A549 (cell line): ENCODE measurements at regions not wholly inside any gene's neighbourhood (a gene's known extent, or its start where the extent isn't known, plus 50 kb on each side); places are given as distances from the start of the nearest gene placed in this dataset.

Experiments used
- ATAC-seq, 2 experiments: fragments of 200-7000 bp in 1 of 2; fragments of >200 bp in 1 of 2; cut with Nextera tagmentation in 1 of 2; cut with Tn5 transposase in 1 of 2; 3 replicates each; pipeline versions ENCODE4 v1.8.0 to v1.9.1; 2018 to 2020; ENCODE audit warnings: mild to moderate bottlenecking in 1 of 2, moderate library complexity in 1 of 2
- CTCF ChIA-PET: fragments of 300-600 bp; sonication (Branson Sonifier 250); formaldehyde crosslinking; extraction: SDS; loops from one replicate; lab custom pipeline; 2021; ENCODE audit warnings: antibody characterized with exemption, inconsistent platforms; lab: Yijun Ruan, JAX
- POLR2A ChIA-PET: fragments of 350-600 bp; formaldehyde crosslinking; extraction: SDS; loops from one replicate; lab custom pipeline; 2021; ENCODE audit warnings: antibody characterized with exemption, inconsistent platforms; lab: Yijun Ruan, JAX
- DNase-seq, 2 experiments: peaks; one replicate each; pipeline versions ENCODE4 v3.0.0 to v3.0.0-alpha.2; 2011 to 2016; ENCODE audit warnings: low read depth in 1 of 2, low spot score in 1 of 2
- FAIRE-seq: peaks from 2 replicates; lab custom pipeline; 2011; peaks lifted over from hg19 to GRCh38; lab: Jason Lieb, UNC
- H3K27ac ChIP-seq, 2 experiments: fragments of >200 bp; sonication (Bioruptor Twin); formaldehyde crosslinking; 3 replicates each; pipeline ENCODE4 v1.5.1; 2016 to 2017
- H3K4me1 ChIP-seq: fragments of >200 bp; sonication (Bioruptor Twin); formaldehyde crosslinking; 3 replicates; pipeline ENCODE4 v1.6.1; 2016
- H3K4me2 ChIP-seq: fragments of >200 bp; sonication (Bioruptor Twin); formaldehyde crosslinking; 3 replicates; pipeline ENCODE4 v1.6.1; 2016
- H3K4me3 ChIP-seq: fragments of >200 bp; sonication (Bioruptor Twin); formaldehyde crosslinking; 3 replicates; pipeline ENCODE4 v1.5.1; 2016
- H3K9me3 ChIP-seq: fragments of >200 bp; sonication (Bioruptor Twin); formaldehyde crosslinking; 3 replicates; pipeline ENCODE4 v1.6.1; 2016
- CEBPB ChIP-seq, 2 experiments: fragments of >200 bp in 1 of 2; sonication (Bioruptor Twin) in 1 of 2; formaldehyde crosslinking in 1 of 2; IDR thresholded peaks; 2 replicates each; pipeline ENCODE4 v1.6.1; 2012 to 2016
- CHD2 ChIP-seq: fragments of 150-350 bp; IDR thresholded peaks from 2 replicates; pipeline ENCODE4 v1.6.1; 2014; ENCODE audit warnings: low read length; ENCODE audit not compliant: partially characterized antibody
- CTCF ChIP-seq: fragments of >200 bp; sonication (Bioruptor Twin); formaldehyde crosslinking; IDR thresholded peaks from 3 replicates; pipeline ENCODE4 v1.5.1; 2016
- E2F6 ChIP-seq: IDR thresholded peaks from 2 replicates; pipeline ENCODE4 v1.6.1; 2012; ENCODE audit warnings: low read depth, borderline replicate concordance
- EHF ChIP-seq: fragments of 250-450 bp; sonication (Bioruptor Pico); IDR thresholded peaks from 2 replicates; pipeline ENCODE4 v1.5.0; 2020; ENCODE audit warnings: mild to moderate bottlenecking
- EHMT2 ChIP-seq: fragments of 200-600 bp; sonication (generic); IDR thresholded peaks from 2 replicates; pipeline ENCODE4 v1.6.1; 2016; ENCODE audit warnings: antibody characterized with exemption, low read depth, mild to moderate bottlenecking, moderate library complexity
- EP300 ChIP-seq, 2 experiments: fragments of >200 bp; sonication (Bioruptor Twin); formaldehyde crosslinking; IDR thresholded peaks; 2 replicates in 1 of 2; 3 replicates in 1 of 2; pipeline ENCODE4 v1.6.1; 2016 to 2017
- ESRRA ChIP-seq: fragments of 150-350 bp; IDR thresholded peaks from 2 replicates; pipeline ENCODE4 v1.6.1; 2014; ENCODE audit warnings: mild to moderate bottlenecking, low read length, borderline replicate concordance
- FOSB ChIP-seq: fragments of 250-450 bp; sonication (Bioruptor Pico); IDR thresholded peaks from 2 replicates; pipeline ENCODE4 v1.5.0; 2020; ENCODE audit warnings: mild to moderate bottlenecking, moderate library complexity
- FOSL2 ChIP-seq, 2 experiments: fragments of 450-650 bp in 1 of 2; fragments of >200 bp in 1 of 2; sonication (Bioruptor Twin) in 1 of 2; formaldehyde crosslinking; IDR thresholded peaks; 2 replicates each; pipeline versions ENCODE4 v1.5.0 to v1.6.1; 2016 to 2020; ENCODE audit warnings: mild to moderate bottlenecking in 1 of 2, moderate library complexity in 1 of 2
- FOXS1 ChIP-seq: fragments of 250-450 bp; sonication (Bioruptor Pico); IDR thresholded peaks from 2 replicates; pipeline ENCODE4 v1.5.0; 2020; ENCODE audit warnings: mild to moderate bottlenecking, moderate library complexity
- HOXB5 ChIP-seq: fragments of 250-450 bp; sonication (Bioruptor Pico); IDR thresholded peaks from 2 replicates; pipeline ENCODE4 v1.5.0; 2020; ENCODE audit warnings: mild to moderate bottlenecking, moderate library complexity
- KDM1A ChIP-seq: fragments of 200-600 bp; sonication (generic); IDR thresholded peaks from 2 replicates; pipeline ENCODE4 v1.6.1; 2016; ENCODE audit warnings: low read depth, mild to moderate bottlenecking
- KDM5A ChIP-seq: fragments of 200-600 bp; sonication (generic); IDR thresholded peaks from 2 replicates; pipeline ENCODE4 v1.6.1; 2016; ENCODE audit warnings: antibody characterized with exemption, mild to moderate bottlenecking
- MAFK ChIP-seq: fragments of 450-650 bp; IDR thresholded peaks from 2 replicates; pipeline ENCODE4 v1.6.1; 2014; ENCODE audit not compliant: partially characterized antibody
- NFE2L2 ChIP-seq: fragments of 150-350 bp; conservative IDR thresholded peaks from 2 replicates; pipeline ENCODE4 v1.6.1; 2014; ENCODE audit warnings: low read length
- NR3C1 ChIP-seq: fragments of >200 bp; sonication (Bioruptor Twin); formaldehyde crosslinking; IDR thresholded peaks from 3 replicates; pipeline ENCODE4 v1.6.1; 2017
- PHF8 ChIP-seq: fragments of 200-600 bp; sonication (generic); IDR thresholded peaks from 2 replicates; pipeline ENCODE4 v1.6.1; 2016; ENCODE audit warnings: low read depth, mild to moderate bottlenecking, antibody characterized with exemption, moderate library complexity, borderline replicate concordance
- POLR2AphosphoS2 ChIP-seq: conservative IDR thresholded peaks from 2 replicates; pipeline ENCODE4 v1.6.1; 2012; ENCODE audit warnings: low read length, improper control_type of control experiment, inconsistent platforms
- TP53 ChIP-seq: fragments of 250-450 bp; sonication (Bioruptor Pico); IDR thresholded peaks from 2 replicates; pipeline ENCODE4 v1.5.0; 2021; ENCODE audit warnings: mild to moderate bottlenecking, moderate library complexity
- USF2 ChIP-seq: fragments of 450-650 bp; IDR thresholded peaks from 2 replicates; pipeline ENCODE4 v1.6.1; 2014; ENCODE audit warnings: antibody characterized with exemption
- ZNF302 ChIP-seq: fragments of 250-450 bp; sonication (Bioruptor Pico); IDR thresholded peaks from 2 replicates; pipeline ENCODE4 v1.9.0; 2021; ENCODE audit warnings: inconsistent platforms, mild to moderate bottlenecking, moderate library complexity
- WGBS: methylation state at CpG from one replicate; pipeline ENCODE4 v1.1.6; 2017; ENCODE audit errors: missing lambda C conversion rate; 5-methylcytosine and 5-hydroxymethylcytosine counted together

- Histone ChIP-seq H3K4me3 (no peak overlapping the region), H3K4me2 (no peak overlapping the region), H3K27ac (no peak overlapping the region)
- FAIRE-seq (no peak), DNase-seq (no peak)
- TF ChIP-seq KDM1A (no peak), KDM5A (no peak), FOSL2 (IDR thresholded peaks at IDR 0.05) (no peak), FOSL2 (CRISPR knock-in tag; IDR thresholded peaks at IDR 0.05) (no peak), E2F6 (no peak), EP300 (IDR thresholded peaks at IDR 0.05) (no peak), PHF8 (no peak), CEBPB (IDR thresholded peaks at IDR 0.05) (no peak), ESRRA (no peak), CTCF (no peak)
- TF ChIP-seq, all 56 proteins: peak for 0
- 72% methylated on average over 3 of the region's 3 CpGs for WGBS
- Histone ChIP-seq H3K9me3 (peaks cover 10% of the 10 kb centered on the region; the same call in 2 of the 3 replicates), H3K4me1 (no peaks in the 10 kb centered on the region)
- ATAC-seq = no peak
- CTCF ChIA-PET = interaction anchor here (2.2 to 3.8 kb wide), 2 partner anchors 13 to 36 kb away, joined by 7 to 17 read pairs; no protein-coding TSS in a partner anchor
- POLR2A ChIA-PET = no interaction called here
Observed at GRCh38 chr5:175765858-175766257, 105.5 kb upstream of the CPLX2 start.

- Histone ChIP-seq H3K4me1 (no peaks in the 10 kb centered on the region), H3K9me3 (0 out of 3 replicates have a peak, but pooled peaks cover 1% of the 10 kb centered on the region), H3K4me3 (no peak overlapping the region), H3K27ac (no peak overlapping the region), H3K4me2 (no peak overlapping the region)
- FAIRE-seq = no peak
- CTCF ChIA-PET = interaction anchor here (2.2 to 3.8 kb wide), 2 partner anchors 11 to 37 kb away, joined by 7 to 17 read pairs; no protein-coding TSS in a partner anchor
- no peak for ATAC-seq
- no peak for TF ChIP-seq CHD2
- no peak for TF ChIP-seq FOSB (CRISPR knock-in tag)
- no peak for TF ChIP-seq CTCF
- TF ChIP-seq EHF (CRISPR knock-in tag) = no peak
- no peak for TF ChIP-seq FOXS1 (CRISPR knock-in tag)
- no peak for TF ChIP-seq NFE2L2
- no peak for DNase-seq
- 63% methylated on average over 2 of the region's 2 CpGs for WGBS
- POLR2A ChIA-PET = no interaction called here
Observed at GRCh38 chr5:175766963-175767362, 104.4 kb upstream of the CPLX2 start.

- ATAC-seq = no peak; a peak in 1 of 6 replicates
- TF ChIP-seq POLR2AphosphoS2 = no peak
- no peak for TF ChIP-seq USF2
- no peak for TF ChIP-seq EHMT2
- no peak for TF ChIP-seq FOSL2 (IDR thresholded peaks at IDR 0.05)
- TF ChIP-seq FOSL2 (CRISPR knock-in tag; IDR thresholded peaks at IDR 0.05) = no peak
- TF ChIP-seq ZNF302 (CRISPR knock-in tag) = no peak
- no peak for TF ChIP-seq NFE2L2
- TF ChIP-seq MAFK = no peak
- TF ChIP-seq HOXB5 = no peak
- no peak for TF ChIP-seq CHD2
- no peak for TF ChIP-seq TP53 (CRISPR knock-in tag)
- no peak for TF ChIP-seq NR3C1
Observed at GRCh38 chr5:175772747-175773533, 98.4 kb upstream of the CPLX2 start.

More at GRCh38 chr5:175772747-175773533, 98.4 kb upstream of the CPLX2 start:
- POLR2A ChIA-PET = interaction anchor here (0.6 kb wide), 1 partner anchor 49 kb away, joined by 3 read pairs; no protein-coding TSS in a partner anchor
- CTCF ChIA-PET = interaction anchor here (1.0 to 2.3 kb wide), 3 partner anchors 15 to 100 kb away, joined by 3 to 6 read pairs (median 4); no protein-coding TSS in a partner anchor
- no peak for FAIRE-seq
- WGBS = 91% methylated on average over 43 of the region's 50 CpGs
- H3K4me3 ChIP-seq = no peak overlapping the region
- no peak overlapping the region for H3K4me2 ChIP-seq
- DNase-seq = no peak
- no peaks in the 10 kb centered on the region for H3K9me3 ChIP-seq
- H3K27ac ChIP-seq = no peak overlapping the region; a peak in 1 of 6 replicates
- H3K4me1 ChIP-seq = peaks cover 9% of the 10 kb centered on the region; the same call in 2 of the 3 replicates
